ENCODE measurements at regions not wholly inside any gene's neighbourhood (a gene's known extent, or its start where the extent isn't known, plus 50 kb on each side); places are given as distances from the start of the nearest gene placed in this dataset.
"Not testable (repeated sequence)": the region's sequence is repeated elsewhere in the genome, so short reads cannot be mapped to it uniquely, and the experiment has no call there.

GRCh38 chr2:211205358-211205757 lies 649.0 kb downstream of the CPS1 start:
- Histone ChIP-seq H4K20me1 (ENCODE audit: control insufficient read depth, insufficient read depth, low read depth, low read length) (no peaks in the 10 kb centered on the region), H3K4me1 (ENCODE audit: control insufficient read depth, low read length) (no peaks in the 10 kb centered on the region), H3K27ac (ENCODE audit: low read depth, low read length) (no peak overlapping the region), H3K4me2 (ENCODE audit: low read length) (no peak overlapping the region), H3K9me3 (ENCODE audit: control insufficient read depth, insufficient read depth, low read length) (no peaks in the 10 kb centered on the region), H3F3A (ENCODE audit: control insufficient read depth, insufficient read depth) (no peaks in the 10 kb centered on the region), H3K79me2 (ENCODE audit: control insufficient read depth, low read length) (no peaks in the 10 kb centered on the region), H3K36me3 (ENCODE audit: control insufficient read depth, low read length) (no peaks in the 10 kb centered on the region), H3K4me3 (ENCODE audit: low read length) (no peak overlapping the region), H3K9me2 (replicated peaks; ENCODE audit: control insufficient read depth, low read length) (no peaks in the 10 kb centered on the region), H3K27me3 (ENCODE audit: control insufficient read depth, low read length) (no peaks in the 10 kb centered on the region)
- TF ChIP-seq EZH2phosphoT487 (IDR thresholded peaks at IDR 0.05; ENCODE audit: borderline replicate concordance, low read length) (no peak), CTCF (IDR thresholded peaks at IDR 0.05; ENCODE audit: low read depth, low read length, poor library complexity, severe bottlenecking) (no peak)

GRCh38 chr2:211205836-211206235 lies 649.4 kb downstream of the CPS1 start:
- H3K4me1 ChIP-seq (ENCODE audit: control insufficient read depth, low read length), result no peaks in the 10 kb centered on the region
- H3K9me3 ChIP-seq (ENCODE audit: control insufficient read depth, insufficient read depth, low read length), result no peaks in the 10 kb centered on the region
- H3K4me3 ChIP-seq (ENCODE audit: low read length), result no peak overlapping the region
- H3K36me3 ChIP-seq (ENCODE audit: control insufficient read depth, low read length), result no peaks in the 10 kb centered on the region
- H3K79me2 ChIP-seq (ENCODE audit: control insufficient read depth, low read length), result no peaks in the 10 kb centered on the region
- no peaks in the 10 kb centered on the region for H3K9me2 ChIP-seq (replicated peaks; ENCODE audit: control insufficient read depth, low read length)
- no peak overlapping the region for H3K4me2 ChIP-seq (ENCODE audit: low read length)
- no peaks in the 10 kb centered on the region for H4K20me1 ChIP-seq (ENCODE audit: control insufficient read depth, insufficient read depth, low read depth, low read length)
- no peak overlapping the region for H3K27ac ChIP-seq (ENCODE audit: low read depth, low read length)
- TF ChIP-seq EZH2phosphoT487 (IDR thresholded peaks at IDR 0.05; ENCODE audit: borderline replicate concordance, low read length), result no peak
- no peak for TF ChIP-seq CTCF (IDR thresholded peaks at IDR 0.05; ENCODE audit: low read depth, low read length, poor library complexity, severe bottlenecking)
- H3F3A ChIP-seq (ENCODE audit: control insufficient read depth, insufficient read depth), result no peaks in the 10 kb centered on the region
- no peaks in the 10 kb centered on the region for H3K27me3 ChIP-seq (ENCODE audit: control insufficient read depth, low read length)

- Histone ChIP-seq H3K9me3 (ENCODE audit: control insufficient read depth, insufficient read depth, low read length) (no peaks in the 10 kb centered on the region), H3K4me3 (ENCODE audit: low read length) (no peak overlapping the region), H3K27ac (ENCODE audit: low read depth, low read length) (no peak overlapping the region), H4K20me1 (ENCODE audit: control insufficient read depth, insufficient read depth, low read depth, low read length) (no peaks in the 10 kb centered on the region), H3K9me2 (replicated peaks; ENCODE audit: control insufficient read depth, low read length) (no peaks in the 10 kb centered on the region), H3F3A (ENCODE audit: control insufficient read depth, insufficient read depth) (no peaks in the 10 kb centered on the region), H3K4me2 (ENCODE audit: low read length) (no peak overlapping the region), H3K4me1 (ENCODE audit: control insufficient read depth, low read length) (no peaks in the 10 kb centered on the region), H3K79me2 (ENCODE audit: control insufficient read depth, low read length) (no peaks in the 10 kb centered on the region), H3K36me3 (ENCODE audit: control insufficient read depth, low read length) (no peaks in the 10 kb centered on the region), H3K27me3 (ENCODE audit: control insufficient read depth, low read length) (no peaks in the 10 kb centered on the region)
- TF ChIP-seq EZH2phosphoT487 (IDR thresholded peaks at IDR 0.05; ENCODE audit: borderline replicate concordance, low read length) (no peak), CTCF (IDR thresholded peaks at IDR 0.05; ENCODE audit: low read depth, low read length, poor library complexity, severe bottlenecking) (peak; percentile 43)
These were observed 659.8 kb downstream of the CPS1 start for GRCh38 chr2:211216221-211216620.

- not testable (repeated sequence) for H3K4me3 ChIP-seq (ENCODE audit: low read length); H4K20me1 ChIP-seq (ENCODE audit: control insufficient read depth, insufficient read depth, low read depth, low read length); H3K4me2 ChIP-seq (ENCODE audit: low read length); H3K9me3 ChIP-seq (ENCODE audit: control insufficient read depth, insufficient read depth, low read length); H3K27ac ChIP-seq (ENCODE audit: low read depth, low read length); H3K36me3 ChIP-seq (ENCODE audit: control insufficient read depth, low read length); H3F3A ChIP-seq (ENCODE audit: control insufficient read depth, insufficient read depth); H3K4me1 ChIP-seq (ENCODE audit: control insufficient read depth, low read length); H3K79me2 ChIP-seq (ENCODE audit: control insufficient read depth, low read length); H3K27me3 ChIP-seq (ENCODE audit: control insufficient read depth, low read length); H3K9me2 ChIP-seq (replicated peaks; ENCODE audit: control insufficient read depth, low read length)
These were observed 663.1 kb downstream of the CPS1 start for GRCh38 chr2:211219548-211219947.
